ENCODE measurements at regions not wholly inside any gene's neighbourhood (a gene's known extent, or its start where the extent isn't known, plus 50 kb on each side); places are given as distances from the start of the nearest gene placed in this dataset.

DNA sequence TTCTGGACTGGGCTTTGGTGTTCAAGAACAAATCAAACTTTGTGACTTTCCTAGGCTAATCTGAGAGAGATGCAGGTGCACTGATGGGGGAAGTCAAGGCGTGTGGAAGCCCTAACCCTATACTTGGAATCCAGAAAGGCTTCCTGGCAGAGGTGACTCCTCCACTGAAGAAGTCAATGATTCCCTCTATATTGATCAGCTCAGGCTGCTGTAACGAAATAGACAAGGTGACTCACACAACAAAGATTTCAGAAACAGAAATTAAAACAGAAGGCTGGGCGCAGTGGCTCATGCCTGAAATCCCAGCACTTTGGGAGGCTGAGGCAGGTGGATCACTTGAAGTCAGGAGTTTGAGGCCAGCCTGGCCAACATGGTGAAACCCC is 69.6 kb upstream of the GGTA1 start:
- no peak for DNase-seq (ENCODE audit: low read depth)

DNA sequence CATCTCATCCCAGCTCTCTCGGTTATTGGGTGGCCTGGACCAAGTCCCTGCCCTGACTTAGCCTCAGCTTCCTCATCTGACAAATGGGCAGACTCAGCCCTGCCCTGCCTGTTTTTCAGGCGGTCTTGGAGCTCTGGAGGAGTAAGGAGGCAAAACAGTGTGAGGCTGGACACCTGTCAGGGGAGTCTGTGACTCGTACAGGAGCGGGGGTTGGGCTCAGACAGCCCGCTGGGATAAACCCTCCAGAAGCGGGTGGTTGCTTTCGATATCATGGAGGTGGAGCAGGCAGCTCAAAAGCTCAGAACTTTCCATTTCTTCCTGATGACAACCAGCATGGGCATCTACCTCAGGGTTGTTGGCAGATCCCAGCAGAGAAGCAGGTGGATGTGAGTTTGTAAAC is 72.9 kb upstream of the GGTA1 start:
- no peak for DNase-seq (ENCODE audit: low read depth)

DNA sequence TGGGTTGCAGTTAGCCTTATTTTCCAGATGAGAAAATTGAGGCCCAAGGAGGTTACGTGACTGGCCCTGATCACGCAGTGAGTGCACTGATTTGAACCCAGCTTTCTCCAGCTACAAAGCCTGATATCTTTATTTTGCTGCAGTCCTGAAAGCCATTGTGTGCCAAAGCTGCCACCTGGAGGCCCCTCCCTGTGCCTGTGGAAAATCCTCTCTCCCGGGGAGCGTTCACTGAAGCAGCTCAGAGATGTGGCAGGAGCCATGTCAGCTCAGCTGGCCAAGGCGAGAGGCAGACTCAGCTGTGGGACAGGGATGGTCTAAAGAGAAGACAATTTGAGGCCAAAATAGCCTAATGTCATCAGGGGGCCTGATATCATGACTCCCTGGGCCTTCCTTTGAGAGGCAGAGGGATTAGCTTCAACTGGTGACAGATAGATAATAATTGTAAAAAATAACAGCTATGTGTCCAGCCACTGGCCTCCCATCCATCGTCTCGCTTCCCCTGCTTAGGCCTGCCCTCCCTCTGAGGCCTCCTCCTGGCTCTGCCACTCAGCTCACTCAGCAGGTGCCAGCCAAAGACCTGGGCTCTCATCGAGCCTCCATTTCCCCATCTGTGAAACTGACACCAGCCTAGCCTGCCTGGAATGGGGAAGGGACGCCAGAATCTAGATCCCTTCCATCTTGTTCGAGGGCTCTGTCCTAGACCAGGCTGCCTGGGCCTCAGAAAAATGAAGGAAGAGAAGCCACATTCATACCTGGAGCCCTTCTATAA is 74.3 kb upstream of the GGTA1 start:
- no peak for DNase-seq (ENCODE audit: low read depth)

DNA sequence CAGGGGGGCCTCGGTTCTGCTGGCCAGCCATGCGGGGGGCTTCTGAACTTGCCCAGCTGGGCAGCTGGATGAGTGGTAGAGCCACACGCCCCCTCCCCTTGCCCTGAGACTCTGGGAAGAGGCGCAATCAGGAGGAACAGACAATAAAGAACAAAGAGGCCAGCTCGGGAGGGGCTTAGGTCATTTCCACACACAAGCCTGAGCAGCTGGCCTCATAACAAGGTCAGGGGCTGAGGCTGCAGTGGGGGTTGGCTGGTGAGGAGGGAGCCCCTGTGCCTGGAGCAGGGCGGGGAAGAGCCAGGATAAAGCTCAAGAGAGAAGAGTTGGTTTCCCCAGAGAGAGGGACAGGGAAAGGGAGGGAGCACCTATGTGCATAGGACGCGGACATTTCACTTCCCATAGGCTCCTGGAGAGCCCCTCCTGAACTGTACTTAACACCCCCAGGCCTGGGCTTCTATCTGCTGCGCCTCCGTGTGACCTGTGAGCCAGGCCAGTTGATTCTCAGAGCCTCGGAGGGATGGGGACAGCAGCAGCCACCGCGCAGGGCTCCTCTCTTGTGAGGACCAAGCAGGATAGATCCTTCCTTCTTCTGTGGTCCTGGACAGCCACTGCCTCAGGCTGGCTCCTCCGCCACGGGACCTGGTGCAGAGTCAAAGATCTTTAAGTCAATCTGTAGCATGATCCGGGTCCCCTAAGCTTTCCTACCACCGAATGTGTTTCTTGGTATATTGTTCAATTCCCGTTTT is 75.3 kb upstream of the GGTA1 start:
- no peak for DNase-seq (ENCODE audit: low read depth)

DNA sequence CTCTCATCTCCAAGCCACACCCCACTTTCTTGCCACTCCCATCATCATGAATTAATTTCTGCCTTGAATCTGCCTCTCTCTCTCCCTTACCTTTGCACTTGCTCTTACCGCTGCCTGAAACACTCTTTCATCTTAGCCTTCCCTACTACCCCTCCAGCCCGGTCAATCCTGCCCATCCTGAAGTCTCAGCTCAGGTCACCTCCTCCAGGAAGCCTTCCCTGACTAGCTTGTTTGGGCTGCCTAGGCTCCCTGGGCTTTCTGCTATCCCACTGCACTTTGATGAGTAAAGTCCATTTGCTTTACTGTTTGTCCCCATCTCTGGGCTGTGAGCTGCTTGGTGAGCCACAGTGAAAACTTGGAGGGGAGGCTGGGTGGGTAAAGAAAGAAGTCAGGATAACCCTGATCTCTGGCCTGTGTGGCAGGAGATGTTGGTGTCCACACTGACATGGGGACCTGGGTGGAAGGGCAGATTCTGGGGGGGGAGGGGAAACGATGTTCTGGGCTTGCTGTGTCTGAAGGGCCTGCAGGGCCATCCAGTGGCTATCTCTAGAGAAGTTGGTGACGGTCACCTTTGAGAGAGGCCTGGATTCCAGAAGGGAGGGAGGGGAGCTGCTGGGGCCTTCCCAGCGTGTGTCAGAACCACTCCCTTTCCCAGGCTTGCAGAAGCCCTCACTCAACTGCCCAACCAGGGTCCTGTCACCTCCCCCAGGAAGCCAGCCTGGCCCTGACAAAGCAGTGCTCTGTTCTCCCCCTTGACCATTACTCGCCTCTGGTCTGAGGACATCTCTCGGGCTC is 75.0 kb upstream of the DAB2IP start:
- DNase-seq (ENCODE audit: low read depth): no peak

DNA sequence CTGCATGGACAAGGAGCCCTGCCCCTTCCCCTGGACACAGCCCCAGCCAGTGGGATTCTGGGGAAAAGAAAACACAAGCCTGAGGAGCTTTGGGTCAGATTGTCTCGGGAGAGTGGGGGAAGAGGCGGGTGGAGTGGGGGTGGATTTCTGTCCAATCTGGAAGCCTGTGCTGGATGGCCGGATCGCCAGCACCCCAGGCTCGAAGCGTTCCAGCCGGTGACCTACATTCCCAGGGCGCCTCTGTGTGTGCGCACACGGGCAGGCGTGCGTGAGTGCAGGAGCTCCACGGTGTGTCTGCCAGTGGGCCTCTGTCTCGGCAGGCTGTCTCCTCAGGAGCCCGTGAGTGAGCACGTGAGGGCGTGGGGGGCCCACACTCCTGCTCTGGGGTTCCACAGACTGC is 74.3 kb upstream of the DAB2IP start:
- DNase-seq (ENCODE audit: low read depth): no peak

DNA sequence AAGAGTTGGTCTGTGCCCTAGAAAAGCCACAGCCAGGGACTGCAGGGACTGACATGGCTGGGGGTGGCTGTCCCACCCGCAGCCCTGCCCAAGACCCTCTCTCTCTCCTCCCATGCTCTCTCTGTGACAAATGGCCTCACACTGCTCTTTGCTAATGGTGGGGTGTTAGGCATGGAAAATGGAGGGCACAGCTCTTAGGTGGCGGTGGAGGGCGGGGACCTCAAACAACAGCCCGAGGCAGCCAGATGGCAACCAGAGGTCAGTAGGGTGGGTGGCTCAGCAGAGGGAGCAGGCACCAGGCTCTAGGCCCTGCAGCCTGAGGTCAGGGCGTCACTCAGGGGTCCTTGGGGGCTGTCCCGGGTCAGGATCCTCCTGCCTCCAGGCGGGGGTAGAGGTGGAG is 73.9 kb upstream of the DAB2IP start:
- DNase-seq (ENCODE audit: low read depth): no peak

DNA sequence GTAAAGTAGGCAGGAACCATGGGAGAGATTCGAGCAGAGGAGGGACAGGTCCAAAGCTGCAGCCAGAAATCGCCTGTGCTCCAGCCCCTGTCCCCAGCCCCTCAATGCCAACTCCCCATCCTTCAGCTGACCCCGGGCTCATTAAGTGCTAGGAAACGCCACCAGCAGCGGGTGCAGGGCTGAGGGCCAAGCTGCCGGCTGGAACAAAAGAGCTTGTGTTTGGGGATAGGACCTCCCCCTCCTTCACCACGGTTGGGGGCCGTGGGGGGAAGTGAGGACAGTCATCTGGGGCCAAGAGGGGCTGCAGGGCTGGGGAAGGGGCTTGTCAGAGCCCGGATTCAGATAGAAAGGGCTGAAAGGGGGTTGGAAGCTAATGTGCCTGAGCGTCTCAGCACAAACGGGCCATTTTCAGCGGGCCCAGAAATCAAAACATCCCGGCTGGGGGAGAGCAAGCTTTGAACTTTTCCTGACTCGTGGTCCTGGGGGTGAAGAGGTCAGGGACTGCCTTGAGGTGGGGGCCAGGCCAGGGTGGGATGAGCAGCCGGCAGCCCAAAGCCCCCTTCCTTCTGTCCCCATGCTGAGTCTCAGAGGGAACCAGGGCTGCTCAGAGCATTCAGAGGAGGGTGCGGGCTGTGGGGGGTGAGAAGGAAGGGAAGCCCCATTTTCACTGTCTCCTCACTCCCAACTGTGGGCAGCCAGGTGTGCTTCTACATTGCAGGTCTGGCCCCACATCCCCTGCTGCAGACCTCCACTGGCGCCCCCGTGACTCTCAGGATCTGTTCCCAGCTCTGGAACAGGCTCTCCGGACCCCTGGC is 69.4 kb upstream of the DAB2IP start:
- DNase-seq (ENCODE audit: low read depth): no peak

DNA sequence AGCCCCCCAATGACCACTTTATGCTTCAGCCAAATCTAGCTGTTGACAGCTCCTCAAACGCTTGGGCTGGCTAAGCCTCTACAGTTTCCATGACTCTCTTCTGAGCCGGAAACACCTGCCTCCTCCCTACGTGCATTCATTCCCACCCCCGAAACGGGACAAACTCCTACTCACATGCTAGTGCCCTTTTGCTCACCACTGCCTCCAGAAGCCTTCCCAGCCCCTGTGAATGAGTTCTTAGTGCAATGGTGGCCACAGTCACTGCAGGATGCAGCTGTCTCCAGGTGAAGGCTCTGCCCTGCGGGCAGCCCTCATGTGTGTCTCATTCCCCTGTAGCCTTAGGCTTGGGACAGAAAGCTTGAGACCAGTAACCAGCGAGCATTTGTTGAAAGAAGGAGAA is 68.8 kb upstream of the DAB2IP start:
- DNase-seq (ENCODE audit: low read depth): no peak

DNA sequence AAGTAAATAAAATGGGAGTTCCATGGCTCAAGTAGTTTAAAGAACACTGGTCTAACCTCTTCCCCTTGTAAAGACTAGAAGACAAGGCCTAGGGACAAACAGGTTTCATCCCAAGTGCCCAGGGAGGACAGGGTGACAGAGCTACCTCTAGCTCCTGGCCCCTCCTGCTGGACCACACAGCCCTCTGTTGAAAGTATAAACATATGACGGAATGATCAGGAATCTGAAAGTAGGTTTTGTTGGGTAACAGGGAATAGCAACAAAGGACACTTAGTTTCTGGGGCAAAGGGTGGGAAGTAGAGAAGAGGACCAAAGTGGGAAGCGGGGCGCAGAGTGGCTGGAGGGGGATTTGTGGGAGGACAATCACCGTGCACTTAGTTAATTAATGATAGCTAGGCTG is 67.0 kb upstream of the DAB2IP start:
- no peak for DNase-seq (ENCODE audit: low read depth)

DNA sequence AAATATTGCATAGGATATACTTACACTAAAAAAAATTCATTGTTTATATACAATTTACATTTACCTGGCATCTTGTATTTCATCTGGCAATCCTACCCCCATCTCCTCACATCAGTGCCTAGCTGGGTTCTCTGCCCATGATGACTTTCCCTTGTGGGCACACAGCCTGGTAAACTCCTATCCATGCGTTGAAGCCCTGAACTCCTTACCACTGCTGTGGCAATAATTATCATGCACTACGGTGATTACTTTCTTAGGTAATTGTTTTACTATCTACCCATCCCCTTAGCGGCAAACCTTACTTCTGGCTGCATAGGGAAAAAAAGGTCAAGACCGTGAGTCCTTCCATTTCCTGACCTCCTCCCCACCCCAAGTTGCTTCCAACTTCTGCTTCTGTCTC is 63.6 kb upstream of the DAB2IP start:
- no peak for DNase-seq (ENCODE audit: low read depth)

DNA sequence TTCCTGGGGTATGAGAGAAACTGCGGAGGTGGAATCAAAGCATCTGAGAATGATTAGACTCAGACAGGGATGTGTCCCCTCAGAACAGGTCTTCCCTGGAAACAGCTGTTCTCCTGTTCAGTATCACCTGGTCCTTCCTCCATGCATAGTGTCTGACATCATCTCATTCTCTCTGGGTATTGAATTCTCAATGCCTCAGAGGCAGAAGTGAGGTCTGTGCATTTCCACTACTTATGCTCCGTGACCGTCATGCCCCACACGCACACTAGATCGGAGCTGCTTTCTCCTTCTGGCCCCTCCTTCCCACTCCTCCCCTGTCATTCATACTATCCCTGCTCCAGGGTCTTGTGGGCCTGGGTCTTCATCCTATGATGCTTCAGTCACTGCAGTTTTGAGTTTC is 61.4 kb upstream of the DAB2IP start:
- no peak for DNase-seq (ENCODE audit: low read depth)

DNA sequence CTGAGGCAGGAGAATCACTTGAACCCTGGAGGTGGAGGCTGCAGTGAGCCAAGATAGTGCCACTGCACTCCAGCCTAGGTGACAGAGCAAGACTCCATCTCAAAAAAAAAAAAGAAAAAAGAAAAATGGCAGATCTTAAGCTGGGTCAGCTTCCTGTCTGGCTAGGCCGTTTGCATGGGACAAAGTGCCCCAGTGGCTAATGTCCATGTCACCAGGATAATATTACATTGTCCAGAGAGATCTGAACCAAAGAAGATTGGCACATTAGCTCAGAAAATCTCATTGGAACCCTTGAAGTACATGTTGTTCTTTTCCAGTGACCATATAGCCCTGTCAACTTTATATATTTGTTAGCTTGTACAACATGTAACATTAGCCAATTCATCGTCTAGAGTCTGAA is 59.2 kb upstream of the DAB2IP start:
- no peak for DNase-seq (ENCODE audit: low read depth)

DNA sequence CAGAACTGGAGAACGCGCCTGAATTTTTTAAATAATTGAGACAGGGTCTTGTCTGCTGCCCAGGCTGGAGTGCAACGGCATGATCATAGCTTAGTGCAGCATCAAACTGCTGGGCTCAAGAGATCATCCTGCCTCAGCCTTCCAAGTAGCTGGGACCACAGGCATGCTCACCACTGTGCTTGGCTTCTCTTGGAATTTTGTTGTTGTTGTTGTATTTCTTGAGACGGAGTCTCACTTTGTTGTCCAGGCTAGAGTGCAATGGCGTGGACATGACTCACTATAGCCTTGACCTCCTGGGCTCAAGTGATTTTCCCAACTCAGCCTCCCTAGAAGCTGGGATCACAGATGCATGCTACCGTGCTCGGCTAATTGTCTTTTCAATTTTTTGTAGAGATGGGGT is 58.4 kb upstream of the DAB2IP start:
- DNase-seq (ENCODE audit: low read depth): peak; percentile 35

DNA sequence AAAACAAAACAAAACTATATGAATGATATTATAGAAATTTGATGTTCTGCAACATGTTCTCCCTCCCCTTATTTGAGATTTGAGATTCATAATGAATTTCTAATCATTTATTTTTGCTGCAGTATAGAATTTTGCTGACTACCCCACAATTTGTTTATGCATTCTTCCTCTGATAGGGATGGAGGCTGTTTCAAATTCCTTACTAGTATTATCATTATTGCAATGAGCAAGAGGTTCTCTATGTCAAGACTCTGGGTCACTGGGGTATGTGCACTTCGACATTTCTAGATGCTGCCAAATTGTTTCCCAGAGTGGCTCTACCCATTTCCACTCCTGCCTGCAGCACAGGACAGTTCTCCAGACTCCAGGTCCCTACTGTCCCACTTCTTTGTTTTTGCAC is 54.9 kb upstream of the DAB2IP start:
- no peak for DNase-seq (ENCODE audit: low read depth)

DNA sequence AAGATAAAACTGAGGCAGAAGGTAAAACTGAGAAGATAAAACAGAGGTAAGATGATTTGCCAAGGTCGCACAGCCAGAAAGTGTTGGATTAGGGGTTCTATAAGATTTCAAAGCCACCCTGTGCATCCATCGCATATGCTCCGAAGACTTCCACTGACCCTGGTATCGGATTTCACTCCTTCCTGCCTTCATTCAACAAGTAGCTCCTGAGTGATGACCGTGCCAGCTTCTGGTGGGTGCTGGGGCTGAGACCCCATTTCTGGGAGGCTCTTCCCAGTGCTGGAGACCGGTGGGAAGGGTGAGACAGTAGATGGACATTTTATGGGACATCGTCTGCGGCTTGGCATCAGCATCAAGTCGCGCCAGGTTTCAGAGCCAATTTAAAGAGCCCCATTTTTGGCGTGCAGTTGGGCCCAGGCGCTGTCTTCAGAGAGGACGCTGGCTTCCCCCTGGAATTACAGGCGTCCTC is 53.7 kb upstream of the DAB2IP start:
- no peak for DNase-seq (ENCODE audit: low read depth)

DNA sequence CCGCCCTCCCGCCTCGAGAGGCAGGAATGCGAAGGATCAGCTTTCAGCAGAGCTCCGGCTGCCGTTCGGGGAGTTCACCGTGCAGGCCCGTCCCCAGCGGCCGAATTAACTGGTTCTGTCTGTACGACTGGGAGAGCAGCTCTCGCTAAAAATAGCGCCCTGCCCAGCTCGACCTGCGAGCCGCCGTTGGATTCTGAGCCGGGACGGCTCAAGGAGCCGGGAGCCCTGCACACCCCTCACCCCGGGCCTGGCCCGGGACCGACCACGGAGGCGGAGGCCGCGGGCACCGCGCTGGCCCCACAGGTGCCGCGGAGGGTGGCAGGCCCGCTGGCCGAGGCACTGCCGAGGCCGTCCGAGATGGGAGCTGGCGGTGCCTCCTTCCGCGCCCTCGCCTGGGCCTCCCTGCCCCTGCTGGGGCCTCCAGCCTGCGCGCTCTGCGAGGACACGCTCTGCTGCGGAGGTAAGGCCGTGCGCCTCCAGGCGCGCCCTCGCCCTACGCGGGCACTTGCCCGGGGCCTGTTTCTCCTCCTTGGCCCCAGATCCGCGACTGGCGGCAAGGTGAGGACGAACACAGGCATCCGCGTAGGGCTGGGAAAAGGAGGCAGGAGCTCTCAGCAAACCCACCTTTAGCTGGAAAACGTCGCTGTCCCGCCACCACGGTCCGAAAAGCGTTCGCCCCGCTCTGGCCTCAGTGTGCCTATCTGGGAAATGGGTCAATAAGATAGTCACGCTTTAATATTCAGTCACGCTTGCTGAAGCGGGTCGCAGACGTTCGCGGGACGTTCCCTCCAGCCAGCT is 53.1 kb upstream of the DAB2IP start:
- peak; percentile 57 for DNase-seq (ENCODE audit: low read depth)

DNA sequence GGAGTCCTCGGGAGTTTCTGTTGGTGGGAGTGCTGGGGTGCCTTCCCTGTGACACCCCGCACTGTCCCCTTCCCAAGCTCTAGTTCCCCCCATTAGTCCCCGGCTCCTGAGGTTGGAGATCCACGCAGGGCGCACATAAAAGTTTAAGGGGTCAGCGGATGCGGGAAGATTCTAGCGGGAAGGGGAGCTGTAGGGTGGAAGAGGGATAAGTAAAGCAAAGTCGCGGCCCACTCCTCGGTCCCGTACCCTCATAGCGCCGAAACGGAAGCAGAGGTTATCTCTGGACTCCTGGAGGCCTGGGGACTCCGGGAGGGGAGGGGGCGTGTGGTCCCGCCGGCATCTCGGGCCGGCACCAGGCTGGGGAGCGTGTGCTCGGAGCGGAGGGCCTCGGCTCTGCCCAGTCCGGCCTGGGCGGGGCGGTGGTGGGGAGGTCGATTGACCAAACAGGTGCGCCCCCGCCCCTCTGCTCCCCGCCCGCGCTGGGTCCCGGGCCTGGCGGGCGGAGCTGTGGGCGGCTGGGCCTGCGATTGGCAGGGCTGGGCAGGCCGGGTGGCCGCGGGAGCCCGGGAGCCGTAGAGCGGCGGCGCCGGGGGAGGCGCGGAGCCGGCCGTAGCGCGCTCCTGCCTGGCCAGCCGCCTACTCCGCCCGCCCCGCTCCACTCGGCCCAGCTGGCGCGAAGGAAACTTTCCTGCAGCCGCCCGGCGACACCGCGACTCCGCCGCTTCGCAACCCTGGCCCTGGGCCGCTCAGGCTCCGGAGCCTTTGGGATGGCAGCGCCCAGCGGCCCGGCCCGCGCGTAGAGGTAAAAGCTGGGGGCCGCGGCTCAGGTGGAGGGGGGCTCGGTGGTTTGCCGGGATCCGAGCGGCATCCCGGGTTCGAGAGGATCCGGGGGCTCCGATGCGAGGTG is 52.2 kb upstream of the DAB2IP start:
- DNase-seq (ENCODE audit: low read depth): no peak

DNA sequence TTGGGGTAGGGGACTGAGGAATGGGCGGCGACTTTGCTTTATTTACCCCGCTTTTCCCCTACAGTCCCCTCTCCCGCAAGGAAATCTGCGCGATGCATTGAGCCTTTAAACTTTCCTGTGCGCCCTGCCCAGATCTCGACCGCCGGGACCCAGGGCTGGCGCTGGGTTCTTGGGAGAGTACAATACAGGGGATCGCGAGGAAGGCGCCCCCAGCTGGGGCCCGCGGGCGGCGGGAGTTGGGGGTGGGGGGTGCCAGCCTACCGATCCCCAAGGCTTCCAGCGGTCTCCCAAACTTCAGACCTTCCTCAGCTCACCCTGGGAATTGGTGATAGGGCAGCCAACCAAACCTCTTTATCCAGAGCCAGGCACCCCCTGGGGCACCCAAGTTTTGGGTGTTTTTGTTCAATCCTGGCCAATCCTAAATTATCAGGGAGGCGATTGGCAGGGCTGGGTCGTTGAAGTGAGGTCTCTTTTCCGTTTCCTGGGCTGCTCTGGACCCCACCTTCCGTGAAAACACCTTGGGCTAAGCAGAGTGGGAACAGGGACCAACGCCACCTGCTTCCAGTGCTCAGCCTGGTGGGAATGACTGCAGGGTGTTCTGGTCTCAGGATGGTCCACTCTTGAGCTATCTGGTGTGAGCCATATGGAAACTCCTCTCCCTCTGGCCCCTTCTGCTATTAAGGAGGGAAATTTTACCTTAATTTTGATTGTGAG is 51.4 kb upstream of the DAB2IP start:
- DNase-seq (ENCODE audit: low read depth): no peak
